Calu3 (cell line): ENCODE measurements at regions not wholly inside any gene's neighbourhood (a gene's known extent, or its start where the extent isn't known, plus 50 kb on each side); places are given as distances from the start of the nearest gene placed in this dataset.

Source experiments
- BruUV-seq: library from RNA; stranded (reverse); fragments of 400-500 nt; replicated peaks from 2 replicates; lab custom pipeline; 2021; lab: Mats Ljungman, UMichigan
- CTCF ChIA-PET: fragments of 300-600 bp; sonication (Branson Sonifier 250); formaldehyde crosslinking; loops from one replicate; lab custom pipeline; 2022; ENCODE audit warnings: antibody characterized with exemption; lab: Charles Lee
- DNase-seq: peaks from one replicate; pipeline ENCODE4 v3.0.0; 2022
- H3K27ac Mint-ChIP-seq: one replicate; pipeline ENCODE4 v1.8.0; 2022; ENCODE audit warnings: mixed read lengths; ENCODE audit not compliant: unreplicated experiment
- H3K27me3 Mint-ChIP-seq: one replicate; pipeline ENCODE4 v1.8.0; 2022; ENCODE audit warnings: mixed read lengths; ENCODE audit not compliant: unreplicated experiment
- H3K36me3 Mint-ChIP-seq: one replicate; pipeline ENCODE4 v1.8.0; 2022; ENCODE audit warnings: mild to moderate bottlenecking, moderate library complexity, mixed read lengths; ENCODE audit not compliant: insufficient read depth, unreplicated experiment
- H3K4me1 Mint-ChIP-seq: one replicate; pipeline ENCODE4 v1.8.0; 2022; ENCODE audit warnings: mild to moderate bottlenecking, low read depth, mixed read lengths; ENCODE audit not compliant: unreplicated experiment
- H3K4me3 Mint-ChIP-seq: one replicate; pipeline ENCODE4 v1.8.0; 2022; ENCODE audit warnings: mild to moderate bottlenecking, low read depth, moderate library complexity, mixed read lengths; ENCODE audit not compliant: unreplicated experiment
- H3K9me3 Mint-ChIP-seq: one replicate; pipeline ENCODE4 v1.8.0; 2022; ENCODE audit warnings: low read depth, mixed read lengths; ENCODE audit not compliant: unreplicated experiment
- intact Hi-C: fragments of 100-400 bp; cut with micrococcal nuclease; formaldehyde crosslinking; loops from one replicate; pipeline ENCODE4 v1.10.0; 2022; ENCODE audit not compliant: unreplicated experiment
- TF ChIP-seq, protein P1 (sequence below): fragments of 200-600 bp; IDR thresholded peaks from one replicate; pipeline ENCODE4 v1.8.0; 2022; ENCODE audit warnings: antibody characterized with exemption; ENCODE audit not compliant: unreplicated experiment

DNA sequence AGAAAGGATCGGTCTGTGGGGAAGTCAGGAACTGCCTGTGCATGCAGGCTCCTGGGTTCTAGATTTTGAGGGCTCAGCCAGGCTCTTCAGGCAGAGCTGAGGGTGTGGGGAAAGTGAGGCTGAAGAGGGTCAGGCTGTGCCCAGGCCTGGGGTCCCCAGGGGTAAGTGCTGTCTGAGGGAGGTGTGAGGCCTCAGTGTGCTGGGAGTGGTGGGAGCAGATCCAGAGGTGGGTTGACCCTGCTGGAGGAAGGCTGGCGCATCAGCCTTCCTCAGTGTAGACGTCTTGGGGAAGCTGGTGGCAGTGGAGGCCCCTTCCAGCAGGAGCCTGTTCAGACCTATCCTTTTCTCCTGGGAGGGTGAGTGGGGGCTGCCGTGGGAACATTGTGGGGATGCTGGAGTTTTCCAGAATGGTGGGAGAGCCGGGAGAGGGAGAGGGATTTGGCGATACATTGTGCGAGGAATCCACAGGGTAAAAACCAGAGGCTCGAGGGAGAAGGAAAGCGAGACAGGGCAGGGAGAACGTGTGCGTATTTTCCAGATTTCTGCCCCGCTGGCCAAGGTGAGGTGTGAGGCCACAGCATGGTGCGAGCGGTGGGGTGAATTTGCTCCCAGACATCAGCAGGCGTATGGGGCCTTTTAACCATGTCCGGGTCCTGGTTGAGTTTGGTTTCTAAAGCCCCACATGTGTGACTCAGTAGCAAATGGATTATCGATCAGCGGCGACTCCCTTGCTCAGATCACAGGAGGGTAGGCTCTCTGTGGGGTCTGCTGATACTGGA, 237.7 kb downstream of the TEX29 start:
- no TSS peak for BruUV-seq
- no peak for DNase-seq
- Mint-ChIP-seq H3K27ac (no peak overlapping the region), H3K9me3 (no peaks in the 10 kb centered on the region), H3K4me1 (no peaks in the 10 kb centered on the region), H3K36me3 (peaks cover 4% of the 10 kb centered on the region), H3K27me3 (no peaks in the 10 kb centered on the region), H3K4me3 (no peak overlapping the region)
- CTCF ChIA-PET = no interaction called here
- TF ChIP-seq, protein P1, sequence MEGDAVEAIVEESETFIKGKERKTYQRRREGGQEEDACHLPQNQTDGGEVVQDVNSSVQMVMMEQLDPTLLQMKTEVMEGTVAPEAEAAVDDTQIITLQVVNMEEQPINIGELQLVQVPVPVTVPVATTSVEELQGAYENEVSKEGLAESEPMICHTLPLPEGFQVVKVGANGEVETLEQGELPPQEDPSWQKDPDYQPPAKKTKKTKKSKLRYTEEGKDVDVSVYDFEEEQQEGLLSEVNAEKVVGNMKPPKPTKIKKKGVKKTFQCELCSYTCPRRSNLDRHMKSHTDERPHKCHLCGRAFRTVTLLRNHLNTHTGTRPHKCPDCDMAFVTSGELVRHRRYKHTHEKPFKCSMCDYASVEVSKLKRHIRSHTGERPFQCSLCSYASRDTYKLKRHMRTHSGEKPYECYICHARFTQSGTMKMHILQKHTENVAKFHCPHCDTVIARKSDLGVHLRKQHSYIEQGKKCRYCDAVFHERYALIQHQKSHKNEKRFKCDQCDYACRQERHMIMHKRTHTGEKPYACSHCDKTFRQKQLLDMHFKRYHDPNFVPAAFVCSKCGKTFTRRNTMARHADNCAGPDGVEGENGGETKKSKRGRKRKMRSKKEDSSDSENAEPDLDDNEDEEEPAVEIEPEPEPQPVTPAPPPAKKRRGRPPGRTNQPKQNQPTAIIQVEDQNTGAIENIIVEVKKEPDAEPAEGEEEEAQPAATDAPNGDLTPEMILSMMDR = no peak
- intact Hi-C loops = no loop called here

DNA sequence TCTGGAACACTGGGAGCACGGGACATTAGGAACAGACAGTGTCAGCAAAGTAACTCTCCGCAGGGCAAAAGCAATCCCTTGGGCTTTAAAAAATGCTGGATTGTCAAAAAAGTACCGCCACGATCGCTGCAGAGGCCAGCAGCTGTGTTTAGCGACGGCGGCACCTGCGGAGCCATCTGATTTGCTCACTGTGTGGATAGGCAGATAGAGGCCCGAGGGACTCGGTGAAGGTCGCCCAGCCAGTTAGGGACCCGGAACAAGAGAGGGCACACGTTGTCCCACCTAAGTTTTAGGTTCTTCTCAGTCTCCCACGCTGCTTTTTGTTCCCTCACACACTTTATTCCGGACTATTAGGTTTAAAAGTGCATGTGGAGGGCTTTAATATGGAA, 238.3 kb downstream of the TEX29 start:
- Mint-ChIP-seq H3K4me3 (no peak overlapping the region), H3K27me3 (no peaks in the 10 kb centered on the region), H3K9me3 (no peaks in the 10 kb centered on the region), H3K27ac (no peak overlapping the region), H3K36me3 (peaks cover 4% of the 10 kb centered on the region), H3K4me1 (no peaks in the 10 kb centered on the region)
- BruUV-seq = no TSS peak
- TF ChIP-seq, protein P1 = no peak
- no peak for DNase-seq
- CTCF ChIA-PET = no interaction called here
- intact Hi-C loops = no loop called here

DNA sequence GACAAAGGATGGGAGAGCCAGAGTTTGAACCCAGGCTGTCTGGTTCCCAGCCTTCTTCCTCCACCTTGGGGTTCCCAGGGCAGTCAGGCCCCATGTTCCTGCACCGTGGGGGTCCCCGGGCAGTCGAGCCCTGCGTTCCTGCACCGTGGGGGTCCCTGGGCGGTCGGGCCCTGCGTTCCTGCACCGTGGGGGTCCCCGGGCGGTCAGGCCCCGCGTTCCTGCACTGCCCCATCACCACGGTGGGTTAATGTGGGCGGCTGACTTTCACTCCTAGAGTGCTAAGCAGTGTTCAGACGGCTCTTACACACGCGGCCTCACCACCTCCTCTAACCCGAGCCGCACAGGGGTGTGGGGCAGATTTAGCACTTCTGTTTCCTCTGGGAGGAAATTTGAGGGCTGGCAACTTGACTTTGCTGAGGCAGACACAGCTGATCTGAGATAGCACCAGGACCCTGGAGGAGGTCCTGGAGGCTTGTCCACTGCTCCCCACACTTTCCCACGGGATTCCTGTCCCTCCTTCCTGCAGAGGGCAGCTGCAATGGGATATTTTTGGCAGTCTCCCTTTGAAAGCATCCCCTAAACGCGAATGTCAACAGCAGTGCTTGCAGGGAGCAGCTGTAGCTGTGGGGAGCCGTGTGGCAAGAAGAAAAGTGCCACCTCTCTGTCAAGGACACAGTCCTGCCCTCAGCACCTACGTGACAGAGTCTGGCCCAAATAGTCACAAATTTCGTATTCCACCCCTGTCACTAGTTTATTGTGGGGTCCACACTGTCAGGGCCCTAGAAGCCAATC, 239.4 kb downstream of the TEX29 start:
- peaks cover 4% of the 10 kb centered on the region for H3K36me3 Mint-ChIP-seq
- intact Hi-C loops = no loop called here
- TF ChIP-seq, protein P1 = no peak
- no TSS peak for BruUV-seq
- H3K27ac Mint-ChIP-seq = no peak overlapping the region
- no peak for DNase-seq
- no peaks in the 10 kb centered on the region for H3K9me3 Mint-ChIP-seq
- CTCF ChIA-PET = no interaction called here
- H3K27me3 Mint-ChIP-seq = no peaks in the 10 kb centered on the region
- no peak overlapping the region for H3K4me3 Mint-ChIP-seq
- H3K4me1 Mint-ChIP-seq = no peaks in the 10 kb centered on the region

DNA sequence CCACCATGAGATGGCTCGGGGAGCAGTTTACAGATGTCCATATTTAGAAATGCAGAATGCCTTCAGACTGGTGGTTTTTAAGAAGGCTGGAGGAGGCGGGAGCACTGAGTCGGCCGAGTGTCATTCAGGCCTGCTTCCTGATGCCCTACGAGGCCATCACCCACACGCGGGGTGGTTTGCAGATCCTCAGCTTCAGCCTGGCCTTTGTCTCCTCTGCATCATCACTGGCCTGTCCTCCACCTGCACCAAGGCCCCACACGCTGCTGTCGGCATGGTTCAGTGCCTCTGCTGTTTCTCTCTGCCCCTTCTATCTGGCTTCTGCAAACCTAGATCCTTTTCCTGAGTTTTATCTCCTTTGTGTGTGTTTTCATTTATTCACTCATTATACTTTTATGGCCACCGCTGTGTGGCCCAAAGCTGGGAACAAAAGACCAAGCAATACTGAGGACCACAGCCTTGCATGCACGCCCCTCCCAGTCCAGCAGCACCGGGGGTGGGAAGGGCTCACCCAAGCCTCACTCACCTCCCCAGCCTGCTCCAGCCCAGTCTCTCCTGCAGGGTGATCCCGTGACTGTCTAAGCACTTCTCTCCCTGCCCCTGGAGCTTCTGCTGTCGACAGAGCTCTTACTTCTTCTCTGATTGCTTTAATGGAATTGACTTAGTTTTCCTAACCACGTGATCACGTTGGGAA, 240.8 kb downstream of the TEX29 start:
- DNase-seq = no peak
- Mint-ChIP-seq H3K36me3 (peaks cover 4% of the 10 kb centered on the region), H3K4me1 (no peaks in the 10 kb centered on the region), H3K4me3 (no peak overlapping the region), H3K27ac (no peak overlapping the region), H3K27me3 (no peaks in the 10 kb centered on the region), H3K9me3 (no peaks in the 10 kb centered on the region)
- intact Hi-C loops = no loop called here
- BruUV-seq = no TSS peak
- TF ChIP-seq, protein P1 = no peak
- CTCF ChIA-PET = no interaction called here
